MCF 10A (cell line): ENCODE measurements at regions not wholly inside any gene's neighbourhood (a gene's known extent, or its start where the extent isn't known, plus 50 kb on each side); places are given as distances from the start of the nearest gene placed in this dataset.

Experiments
- BruUV-seq: library from RNA; stranded (reverse); fragments of 400-500 nt; replicated peaks from 2 replicates; lab custom pipeline; 2021; lab: Mats Ljungman, UMichigan
- CTCF ChIA-PET: fragments of 300-600 bp; sonication (Branson Sonifier 250); formaldehyde crosslinking; extraction: SDS; loops from one replicate; lab custom pipeline; 2021; ENCODE audit warnings: antibody characterized with exemption, inconsistent platforms; lab: Yijun Ruan, JAX
- POLR2A ChIA-PET: fragments of 300-600, 350-650 bp; sonication (Branson Sonifier 250); formaldehyde crosslinking; extraction: SDS; loops from one replicate; lab custom pipeline; 2020; ENCODE audit warnings: antibody characterized with exemption, inconsistent platforms; lab: Yijun Ruan, JAX
- DNase-seq: peaks from one replicate; pipeline ENCODE4 v3.0.0-alpha.2; 2018; ENCODE audit not compliant: unreplicated experiment
- H3K27ac Mint-ChIP-seq: one replicate; pipeline ENCODE4 v1.8.0; 2022; ENCODE audit warnings: mild to moderate bottlenecking, low read depth, mixed read lengths; ENCODE audit not compliant: unreplicated experiment
- H3K27me3 Mint-ChIP-seq: one replicate; pipeline ENCODE4 v1.8.0; 2022; ENCODE audit warnings: mixed read lengths; ENCODE audit not compliant: insufficient read depth, unreplicated experiment
- H3K36me3 Mint-ChIP-seq: one replicate; pipeline ENCODE4 v1.8.0; 2022; ENCODE audit warnings: mild to moderate bottlenecking, moderate library complexity, mixed read lengths; ENCODE audit not compliant: insufficient read depth, unreplicated experiment
- H3K4me1 Mint-ChIP-seq: one replicate; pipeline ENCODE4 v1.8.0; 2022; ENCODE audit warnings: mixed read lengths; ENCODE audit not compliant: insufficient read depth, unreplicated experiment
- H3K4me3 Mint-ChIP-seq: one replicate; pipeline ENCODE4 v1.8.0; 2022; ENCODE audit warnings: mild to moderate bottlenecking, moderate library complexity, mixed read lengths; ENCODE audit not compliant: unreplicated experiment
- H3K9me3 Mint-ChIP-seq: one replicate; pipeline ENCODE4 v1.8.0; 2022; ENCODE audit warnings: mixed read lengths; ENCODE audit not compliant: unreplicated experiment
- intact Hi-C: fragments of 100-400 bp; cut with micrococcal nuclease; formaldehyde crosslinking; loops from 2 replicates; pipeline ENCODE4 v1.14.1; 2022
- TF ChIP-seq, protein P1 (sequence below): fragments of 200-600 bp; IDR thresholded peaks from one replicate; pipeline ENCODE4 v1.8.0; 2022; ENCODE audit warnings: antibody characterized with exemption, mild to moderate bottlenecking; ENCODE audit not compliant: unreplicated experiment

DNA sequence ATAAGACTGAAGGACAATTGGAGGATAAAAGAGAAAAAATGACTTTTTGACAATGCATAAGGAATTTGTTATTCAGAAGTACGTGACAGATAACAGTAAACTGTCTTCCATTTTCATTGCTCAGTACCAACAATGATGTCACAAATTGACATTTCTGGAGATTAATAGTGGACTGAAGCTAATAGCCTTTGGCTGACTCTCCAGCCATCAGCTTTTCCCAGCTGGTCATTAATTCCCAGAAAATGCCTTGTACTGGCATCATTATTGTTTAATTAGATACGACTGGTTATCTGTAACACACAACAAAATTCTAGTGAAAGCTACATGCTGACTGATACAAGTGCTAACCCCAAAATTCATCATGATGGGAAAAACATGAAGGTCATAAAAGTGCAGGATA lies 147.9 kb upstream of the FGF13 start:
- no peak overlapping the region for H3K27ac Mint-ChIP-seq
- BruUV-seq, result no TSS peak
- H3K4me1 Mint-ChIP-seq, result peaks cover 4% of the 10 kb centered on the region
- CTCF ChIA-PET, result interaction anchor here (0.6 to 0.9 kb wide), 2 partner anchors 22 to 539 kb away, joined by 3 to 4 read pairs; no protein-coding TSS in a partner anchor
- POLR2A ChIA-PET, result no interaction called here
- no peak for DNase-seq
- H3K36me3 Mint-ChIP-seq, result no peaks in the 10 kb centered on the region
- H3K9me3 Mint-ChIP-seq, result no peaks in the 10 kb centered on the region
- no peak overlapping the region for H3K4me3 Mint-ChIP-seq
- intact Hi-C loops, result loop anchor here (10.0 kb wide), 1 partner anchor 345 kb away; no protein-coding TSS in a partner anchor
- no peaks in the 10 kb centered on the region for H3K27me3 Mint-ChIP-seq
- TF ChIP-seq, protein P1, sequence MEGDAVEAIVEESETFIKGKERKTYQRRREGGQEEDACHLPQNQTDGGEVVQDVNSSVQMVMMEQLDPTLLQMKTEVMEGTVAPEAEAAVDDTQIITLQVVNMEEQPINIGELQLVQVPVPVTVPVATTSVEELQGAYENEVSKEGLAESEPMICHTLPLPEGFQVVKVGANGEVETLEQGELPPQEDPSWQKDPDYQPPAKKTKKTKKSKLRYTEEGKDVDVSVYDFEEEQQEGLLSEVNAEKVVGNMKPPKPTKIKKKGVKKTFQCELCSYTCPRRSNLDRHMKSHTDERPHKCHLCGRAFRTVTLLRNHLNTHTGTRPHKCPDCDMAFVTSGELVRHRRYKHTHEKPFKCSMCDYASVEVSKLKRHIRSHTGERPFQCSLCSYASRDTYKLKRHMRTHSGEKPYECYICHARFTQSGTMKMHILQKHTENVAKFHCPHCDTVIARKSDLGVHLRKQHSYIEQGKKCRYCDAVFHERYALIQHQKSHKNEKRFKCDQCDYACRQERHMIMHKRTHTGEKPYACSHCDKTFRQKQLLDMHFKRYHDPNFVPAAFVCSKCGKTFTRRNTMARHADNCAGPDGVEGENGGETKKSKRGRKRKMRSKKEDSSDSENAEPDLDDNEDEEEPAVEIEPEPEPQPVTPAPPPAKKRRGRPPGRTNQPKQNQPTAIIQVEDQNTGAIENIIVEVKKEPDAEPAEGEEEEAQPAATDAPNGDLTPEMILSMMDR, result no peak

DNA sequence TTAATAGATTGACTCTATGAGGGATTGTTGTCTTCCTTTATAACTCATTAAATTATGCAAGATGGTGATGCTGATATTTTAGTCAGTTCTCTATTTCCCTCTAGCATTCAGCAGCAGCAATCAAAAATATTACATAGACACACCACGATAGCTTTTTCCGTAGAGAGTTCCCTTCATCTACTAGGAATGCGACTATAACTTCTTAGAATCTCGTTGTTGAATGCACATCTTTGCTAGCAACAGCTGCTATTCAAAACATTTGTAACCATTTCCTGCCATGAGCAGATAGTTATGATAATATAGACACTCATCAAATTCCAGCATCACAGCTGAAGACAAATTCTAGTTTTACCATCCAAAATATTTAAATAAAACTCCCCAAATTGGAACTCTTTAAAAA lies 147.4 kb upstream of the FGF13 start:
- H3K4me1 Mint-ChIP-seq, result peaks cover 4% of the 10 kb centered on the region
- no TSS peak for BruUV-seq
- CTCF ChIA-PET, result interaction anchor here (0.9 kb wide), 2 partner anchors 21 to 22 kb away, joined by 3 read pairs; no protein-coding TSS in a partner anchor
- H3K4me3 Mint-ChIP-seq, result no peak overlapping the region
- no peak for DNase-seq
- H3K27ac Mint-ChIP-seq, result no peak overlapping the region
- no peaks in the 10 kb centered on the region for H3K36me3 Mint-ChIP-seq
- POLR2A ChIA-PET, result interaction anchor here (0.8 to 2.6 kb wide), 2 partner anchors 27 to 342 kb away, joined by 3 to 10 read pairs; no protein-coding TSS in a partner anchor
- no peaks in the 10 kb centered on the region for H3K27me3 Mint-ChIP-seq
- intact Hi-C loops, result loop anchor here (10.0 kb wide), 1 partner anchor 346 kb away; no protein-coding TSS in a partner anchor
- no peaks in the 10 kb centered on the region for H3K9me3 Mint-ChIP-seq
- TF ChIP-seq, protein P1, result no peak

DNA sequence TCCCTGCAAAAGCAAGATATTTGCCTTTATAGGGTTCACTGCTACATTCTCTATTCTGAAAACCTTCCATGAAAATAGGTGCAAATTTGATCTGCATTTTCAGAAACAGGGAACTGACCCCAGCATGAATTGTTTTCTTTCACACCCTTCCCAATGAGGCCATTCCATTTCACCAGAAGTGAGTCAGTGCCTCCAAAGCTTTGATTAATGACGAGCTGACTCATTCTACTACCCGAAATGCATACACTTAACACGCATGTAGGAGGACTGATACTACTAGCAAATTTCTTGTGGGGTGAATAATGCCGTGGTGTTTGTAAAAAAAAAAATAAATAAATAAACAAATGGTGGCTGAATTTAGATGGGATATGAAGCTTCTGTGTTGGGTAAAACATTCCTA lies 146.9 kb upstream of the FGF13 start:
- peak; percentile 89 for DNase-seq
- H3K4me1 Mint-ChIP-seq, result peaks cover 4% of the 10 kb centered on the region
- POLR2A ChIA-PET, result interaction anchor here (0.8 to 2.6 kb wide), 2 partner anchors 28 to 342 kb away, joined by 3 to 10 read pairs; no protein-coding TSS in a partner anchor
- intact Hi-C loops, result loop anchor here (10.0 kb wide), 1 partner anchor 346 kb away; no protein-coding TSS in a partner anchor
- TF ChIP-seq, protein P1, result no peak
- H3K36me3 Mint-ChIP-seq, result no peaks in the 10 kb centered on the region
- H3K4me3 Mint-ChIP-seq, result no peak overlapping the region
- BruUV-seq, result no TSS peak
- CTCF ChIA-PET, result interaction anchor here (0.6 to 0.9 kb wide), 3 partner anchors 21 to 79 kb away, joined by 3 read pairs; no protein-coding TSS in a partner anchor
- peak overlapping the region; percentile 19 for H3K27ac Mint-ChIP-seq
- H3K9me3 Mint-ChIP-seq, result no peaks in the 10 kb centered on the region
- no peaks in the 10 kb centered on the region for H3K27me3 Mint-ChIP-seq

DNA sequence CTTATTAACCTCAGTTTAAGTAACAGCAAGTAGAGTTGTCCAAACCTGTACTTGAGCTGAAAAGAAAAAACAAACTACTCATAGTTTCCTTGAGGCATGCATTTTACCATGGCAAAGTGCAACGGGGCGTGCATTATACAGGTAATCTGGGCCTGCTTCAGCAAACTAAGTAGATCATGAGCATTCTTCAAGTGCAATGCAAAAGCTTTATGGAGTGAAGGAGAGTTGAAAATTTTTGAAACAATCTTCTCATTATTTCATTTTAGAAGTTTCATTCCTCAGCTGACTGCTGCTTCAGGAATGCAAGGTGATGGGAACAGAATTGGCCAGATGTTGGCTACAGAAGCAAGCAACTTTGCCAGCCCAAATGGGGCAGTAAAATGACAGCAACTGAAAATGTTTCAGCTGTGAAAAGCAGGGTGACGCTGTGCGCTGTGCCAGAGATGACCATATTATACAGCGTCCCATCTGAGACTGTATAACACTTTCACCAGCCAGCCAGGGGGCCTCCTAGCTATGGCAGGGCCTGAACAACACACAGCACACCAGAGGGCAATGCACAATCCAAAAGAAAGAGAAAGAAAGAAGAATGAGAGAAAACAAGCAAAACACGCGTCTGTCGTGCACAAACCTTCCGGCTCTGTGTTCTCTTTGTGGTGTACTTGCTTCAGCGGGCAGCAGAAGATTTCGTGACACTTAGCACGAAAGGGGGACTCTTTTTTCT lies 145.5 kb upstream of the FGF13 start:
- DNase-seq, result no peak
- TF ChIP-seq, protein P1, result no peak
- Mint-ChIP-seq H3K36me3 (no peaks in the 10 kb centered on the region), H3K9me3 (no peaks in the 10 kb centered on the region), H3K27me3 (no peaks in the 10 kb centered on the region), H3K4me1 (peaks cover 4% of the 10 kb centered on the region), H3K4me3 (no peak overlapping the region), H3K27ac (no peak overlapping the region)
- no TSS peak for BruUV-seq
- ChIA-PET CTCF (interaction anchor here (0.5 to 0.9 kb wide), 2 partner anchors 9 to 346 kb away, joined by 3 to 4 read pairs; no protein-coding TSS in a partner anchor), POLR2A (interaction anchor here (0.8 to 2.6 kb wide), 4 partner anchors 19 to 347 kb away, joined by 3 to 10 read pairs (median 4); no protein-coding TSS in a partner anchor)
- intact Hi-C loops, result loop anchor here (10.0 kb wide), 1 partner anchor 348 kb away; no protein-coding TSS in a partner anchor
